ENCODE measurements at regions not wholly inside any gene's neighbourhood (a gene's known extent, or its start where the extent isn't known, plus 50 kb on each side); places are given as distances from the start of the nearest gene placed in this dataset.

DNA sequence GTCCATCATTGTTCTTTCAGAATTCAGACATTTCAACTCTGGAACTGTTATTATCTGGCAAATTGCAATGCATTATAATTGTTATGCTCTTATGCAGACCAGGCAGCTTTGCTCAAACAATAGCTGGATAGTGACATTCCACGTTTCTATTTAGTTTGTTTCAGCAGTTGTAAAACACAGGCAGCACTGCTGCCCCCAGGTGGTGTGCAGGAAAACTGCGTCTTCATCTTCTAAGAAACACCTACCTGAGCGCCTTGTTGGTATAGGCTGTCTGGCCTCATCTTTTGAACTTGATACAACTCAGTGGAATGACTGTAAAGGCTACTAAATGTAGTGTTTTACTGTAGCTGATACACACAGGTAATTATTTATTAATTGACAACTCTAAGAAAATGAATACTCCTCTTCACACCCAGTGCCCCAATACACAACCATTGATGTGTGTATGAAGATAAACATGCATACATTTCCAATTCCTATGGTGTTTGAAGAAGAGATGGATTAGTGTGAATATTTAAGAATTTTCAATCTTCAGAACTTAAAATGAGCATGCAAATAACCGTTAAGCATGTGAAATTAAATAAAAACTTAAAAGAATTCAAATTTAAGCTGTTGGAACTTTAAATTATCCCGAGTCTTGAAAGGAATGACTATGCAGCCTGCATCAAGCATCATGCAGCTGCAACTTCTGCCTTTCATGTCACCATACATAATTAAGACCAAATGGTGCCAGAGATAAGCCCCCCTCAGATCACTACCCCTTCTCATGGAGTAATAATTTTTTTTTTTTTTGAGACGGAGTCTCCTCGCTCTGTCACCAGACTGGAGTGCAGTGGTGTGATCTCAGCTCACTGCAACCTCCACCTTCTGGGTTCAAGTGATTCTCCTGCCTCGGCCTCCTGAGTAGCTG lies 85.6 kb downstream of the CD8B2 start:
- DNase-seq (ENCODE audit: low read depth in 1 of 2, low spot score in 1 of 2) = no peak

DNA sequence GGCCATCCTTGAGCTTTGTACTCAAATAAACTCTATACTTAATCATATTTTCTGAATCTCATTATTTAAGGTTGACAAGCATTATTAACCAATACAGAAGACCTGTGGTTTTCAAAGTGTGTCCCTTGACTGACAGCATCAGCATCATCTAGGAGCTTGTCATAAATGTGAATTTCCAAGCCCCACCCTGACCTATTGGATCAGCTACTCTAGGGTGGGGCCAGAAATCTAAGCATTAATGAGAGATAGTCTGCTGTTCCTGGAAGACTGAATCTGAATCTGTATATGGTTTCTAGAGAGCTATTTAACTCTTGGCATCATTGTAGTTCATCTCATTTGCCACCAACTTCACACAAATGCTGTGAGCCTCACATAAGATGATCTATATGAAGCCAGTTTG lies 86.6 kb downstream of the CD8B2 start:
- DNase-seq (ENCODE audit: low read depth in 1 of 2, low spot score in 1 of 2) = no peak

DNA sequence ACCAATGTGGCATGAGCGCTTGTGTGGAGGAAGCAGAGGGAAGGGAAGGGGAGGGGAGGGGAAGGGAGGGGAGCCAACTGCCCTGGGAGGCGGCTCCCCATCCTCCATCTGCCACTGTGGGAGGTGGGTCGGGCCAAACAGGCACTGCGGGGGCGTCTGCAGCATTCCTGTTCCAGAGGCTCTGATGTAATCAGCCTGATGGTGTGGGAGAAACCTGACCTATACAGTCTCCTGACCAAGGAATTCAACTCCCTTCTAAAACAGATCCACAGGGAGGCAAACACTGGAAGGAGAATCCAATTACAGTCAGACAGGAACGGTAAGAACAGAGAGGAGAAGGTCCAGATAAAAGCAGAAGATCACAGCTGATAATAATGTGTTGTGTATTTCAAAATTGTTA lies 88.8 kb downstream of the CD8B2 start:
- DNase-seq (ENCODE audit: low read depth in 1 of 2, low spot score in 1 of 2) = no peak

DNA sequence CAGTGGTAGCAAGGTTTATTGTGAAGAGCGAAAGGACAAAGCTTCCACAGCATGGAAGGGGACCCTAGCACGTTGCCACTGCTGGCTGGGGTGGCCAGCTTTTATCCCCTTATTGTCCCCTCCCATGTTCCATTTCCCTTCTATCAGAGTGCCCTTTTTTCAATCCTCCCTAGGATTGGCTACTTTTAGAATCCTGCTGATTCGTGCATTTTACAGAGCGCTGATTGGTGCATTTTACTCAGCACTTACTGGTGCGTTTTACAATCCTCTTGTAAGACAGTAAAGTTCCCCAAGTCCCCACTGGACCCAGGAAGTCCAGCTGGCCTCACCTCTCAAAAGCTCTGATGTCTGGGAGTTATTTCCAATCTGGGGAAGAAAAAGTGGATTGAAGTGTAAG lies 90.1 kb downstream of the CD8B2 start:
- no peak for DNase-seq (ENCODE audit: low read depth in 1 of 2, low spot score in 1 of 2)

DNA sequence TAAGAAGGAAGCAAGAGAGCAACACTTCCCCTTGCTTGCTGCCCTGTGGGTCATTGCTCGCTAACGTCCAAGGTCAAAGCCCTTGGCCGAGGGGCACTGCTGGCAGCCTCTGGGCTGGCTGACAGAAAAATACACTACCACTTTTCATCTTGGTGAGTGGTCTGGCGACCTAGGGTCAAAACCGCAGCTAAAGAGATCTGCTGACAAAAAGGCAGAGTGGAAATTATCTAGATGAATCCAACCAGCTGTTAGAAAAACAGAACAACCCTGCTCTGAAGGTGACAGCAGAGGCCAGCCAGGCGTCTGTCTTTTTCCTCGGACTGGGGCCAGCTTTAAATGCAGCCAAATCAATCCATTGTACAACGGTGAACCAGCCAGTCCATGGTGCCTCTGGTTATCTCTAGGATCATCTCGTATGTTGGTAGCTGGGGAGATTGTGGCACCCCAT lies 92.6 kb downstream of the CD8B2 start:
- no peak for DNase-seq (ENCODE audit: low read depth in 1 of 2, low spot score in 1 of 2)

DNA sequence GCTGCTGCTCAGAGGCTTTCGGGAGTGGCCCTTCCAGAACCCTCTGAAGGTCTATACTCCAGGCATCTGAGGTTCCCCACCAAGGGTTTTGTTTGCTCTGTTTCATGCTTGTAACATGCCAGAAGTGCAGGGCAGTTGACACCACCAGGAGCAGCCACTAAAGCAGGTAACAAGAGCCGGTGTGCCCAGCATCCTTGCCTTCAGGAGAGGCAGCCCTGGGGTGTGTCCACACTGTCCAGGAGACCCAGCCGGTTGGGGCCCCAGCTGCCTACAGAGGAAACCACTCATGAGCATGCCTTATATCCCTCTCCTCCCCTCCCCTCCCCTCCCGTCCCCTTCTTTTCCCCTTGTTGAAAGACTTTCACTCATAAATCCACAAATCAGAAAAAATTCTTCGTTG lies 93.1 kb downstream of the CD8B2 start:
- DNase-seq (ENCODE audit: low read depth in 1 of 2, low spot score in 1 of 2) = no peak

DNA sequence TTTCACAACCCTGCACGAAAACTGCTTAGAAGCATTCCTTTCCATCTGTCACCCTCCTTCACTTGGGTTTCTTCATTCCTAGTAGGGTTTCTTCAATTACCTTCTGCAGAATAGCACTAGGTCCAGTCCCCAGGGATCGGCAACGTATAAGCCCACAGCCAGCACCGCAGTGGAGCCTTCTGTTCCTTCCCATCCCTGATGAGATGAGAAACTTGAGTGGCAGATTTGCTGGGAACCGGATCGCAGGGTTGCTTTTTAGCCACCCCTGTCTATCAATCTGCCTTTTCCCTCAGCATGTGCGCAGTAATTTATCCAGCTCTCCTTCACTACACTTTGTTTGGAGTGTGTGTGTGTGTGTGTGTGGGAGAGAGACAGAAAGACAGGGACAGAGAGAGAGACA lies 94.2 kb downstream of the CD8B2 start:
- no peak for DNase-seq (ENCODE audit: low read depth in 1 of 2, low spot score in 1 of 2)

DNA sequence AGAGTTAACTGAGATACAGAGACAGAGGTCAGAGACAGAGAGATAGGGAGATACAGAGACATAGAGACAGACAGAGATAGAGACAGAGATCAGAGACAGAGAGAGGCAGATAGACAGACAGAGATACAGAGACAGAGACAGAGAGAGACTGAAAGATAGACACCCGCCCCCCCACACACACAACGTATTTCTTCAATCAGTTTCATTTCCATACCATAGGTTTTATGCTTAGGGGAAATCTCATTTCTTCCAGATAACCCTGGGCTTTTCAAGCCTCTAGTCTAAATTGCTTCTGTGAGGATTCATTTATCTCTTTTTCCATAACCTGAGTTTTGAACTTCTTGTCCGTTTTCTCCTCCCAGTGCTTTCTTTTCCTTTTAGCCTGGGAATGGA lies 94.6 kb downstream of the CD8B2 start:
- DNase-seq (ENCODE audit: low read depth in 1 of 2, low spot score in 1 of 2) = no peak

DNA sequence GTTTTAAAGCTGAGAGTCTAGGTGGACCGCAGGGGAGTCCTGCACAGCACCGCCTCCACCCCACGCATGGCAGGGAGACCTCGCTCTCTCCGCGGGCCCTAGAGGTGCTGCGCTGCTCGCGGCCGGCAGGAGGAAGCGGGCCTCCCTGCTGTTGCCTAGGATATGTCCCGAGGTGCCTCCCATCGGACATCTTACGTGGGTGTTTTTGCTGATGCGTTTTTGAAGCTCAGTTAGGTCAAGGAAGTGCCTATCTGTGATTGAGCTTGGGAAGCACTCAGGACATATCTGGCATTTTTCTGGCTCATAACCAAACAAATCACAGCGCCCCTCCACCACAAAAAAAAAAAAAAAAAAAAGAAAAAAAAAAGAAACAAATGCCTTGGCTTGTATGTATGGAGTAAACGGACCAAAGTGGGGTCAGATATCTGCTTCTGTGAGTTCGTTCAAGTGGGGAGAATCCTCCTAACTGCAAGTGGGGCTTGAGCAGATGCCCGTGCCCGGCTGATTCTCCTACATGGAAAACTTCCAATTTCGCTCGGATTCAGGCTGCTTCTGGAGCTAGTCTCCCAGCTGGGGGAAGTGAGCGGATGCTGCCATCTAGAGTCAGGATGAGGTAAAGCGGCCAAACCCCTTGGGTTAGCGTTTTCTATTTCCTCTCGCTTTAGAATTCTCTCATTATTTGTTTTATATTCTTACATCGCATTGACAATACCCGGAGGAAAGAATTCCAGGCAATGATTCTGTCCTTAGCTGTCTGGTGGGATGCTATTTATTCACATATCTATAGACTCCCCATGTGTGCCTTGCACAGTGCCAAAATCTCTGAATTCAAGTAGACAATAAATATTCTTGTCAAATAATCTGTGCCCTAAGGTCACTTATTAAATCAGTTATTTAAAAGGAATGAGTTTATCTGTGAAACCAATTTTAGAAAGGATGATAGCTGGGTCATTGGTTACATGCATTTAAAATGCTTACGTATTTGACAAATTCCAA lies 95.3 kb downstream of the CD8B2 start:
- DNase-seq (ENCODE audit: low read depth in 1 of 2, low spot score in 1 of 2) = peak; percentile 45 to 46

DNA sequence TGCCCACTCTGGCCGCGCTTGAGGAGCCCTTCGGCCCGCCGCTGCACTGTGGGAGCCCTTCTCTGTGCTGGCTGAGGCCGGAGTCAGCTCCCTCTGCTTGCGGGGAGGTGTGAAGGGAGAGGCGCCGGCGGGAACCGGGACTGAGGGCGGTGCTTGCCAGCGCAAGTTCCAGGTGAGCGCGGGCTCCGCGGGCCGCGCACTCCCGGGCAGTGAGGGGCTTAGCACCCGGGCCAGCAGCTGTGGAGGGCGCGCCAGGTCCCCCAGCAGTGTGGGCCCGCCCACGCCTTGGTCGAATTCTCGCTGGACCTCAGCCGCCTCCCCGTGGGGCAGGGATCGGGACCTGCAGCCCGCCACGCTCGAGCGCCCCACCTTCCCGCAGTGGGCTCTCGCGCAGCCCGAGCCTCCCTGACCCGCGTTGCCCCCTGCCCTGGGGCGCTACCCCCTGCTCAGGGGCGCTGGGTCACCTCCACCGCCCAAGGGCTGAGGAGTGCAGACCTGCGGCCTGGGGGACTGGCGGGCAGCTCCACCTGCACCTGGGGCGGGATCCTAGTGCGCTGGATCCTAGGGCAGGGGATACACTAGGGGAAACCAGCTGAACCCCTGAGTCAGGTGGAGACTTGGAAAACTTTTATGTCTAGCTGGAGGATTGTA lies 97.3 kb downstream of the CD8B2 start:
- no peak for DNase-seq (ENCODE audit: low read depth in 1 of 2, low spot score in 1 of 2)

DNA sequence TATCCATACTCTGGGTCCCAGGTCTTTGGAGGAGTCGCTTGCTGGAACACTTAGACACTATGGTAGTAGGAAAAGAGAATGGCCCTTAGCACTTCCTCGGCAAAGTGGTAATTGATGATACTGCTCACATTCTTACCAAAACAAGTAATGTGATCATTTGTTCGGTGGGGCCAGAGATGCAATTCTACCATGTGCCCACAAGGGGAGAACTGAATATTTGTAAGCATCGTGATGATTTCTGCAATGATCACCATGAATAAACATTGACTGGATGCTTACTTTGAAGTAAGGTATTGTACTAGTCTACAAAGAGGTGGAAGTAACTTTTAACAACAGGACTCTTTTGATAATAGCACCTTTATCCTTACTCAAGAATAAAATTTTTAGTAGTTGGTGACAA lies 109.7 kb downstream of the CD8B2 start:
- DNase-seq (ENCODE audit: low read depth in 1 of 2, low spot score in 1 of 2) = no peak

DNA sequence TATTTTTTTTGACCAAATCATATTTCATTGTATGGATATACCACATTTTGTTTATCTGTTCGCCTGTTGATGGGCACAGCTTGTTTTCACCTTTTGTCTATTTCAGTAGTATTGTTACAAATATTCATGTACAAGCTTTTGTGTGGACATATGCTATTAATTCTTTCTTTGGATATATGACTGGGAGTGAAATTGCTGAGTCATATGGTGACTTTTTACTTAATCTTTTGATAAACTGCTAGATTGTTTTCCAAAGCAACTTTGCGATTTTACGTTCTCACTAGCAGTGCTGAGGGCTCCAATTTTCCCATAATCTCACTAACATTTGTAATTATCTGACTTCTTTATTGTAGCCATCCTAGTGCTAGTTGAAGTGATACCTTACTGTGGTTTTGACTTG lies 112.4 kb downstream of the CD8B2 start:
- no peak for DNase-seq (ENCODE audit: low read depth in 1 of 2, low spot score in 1 of 2)

DNA sequence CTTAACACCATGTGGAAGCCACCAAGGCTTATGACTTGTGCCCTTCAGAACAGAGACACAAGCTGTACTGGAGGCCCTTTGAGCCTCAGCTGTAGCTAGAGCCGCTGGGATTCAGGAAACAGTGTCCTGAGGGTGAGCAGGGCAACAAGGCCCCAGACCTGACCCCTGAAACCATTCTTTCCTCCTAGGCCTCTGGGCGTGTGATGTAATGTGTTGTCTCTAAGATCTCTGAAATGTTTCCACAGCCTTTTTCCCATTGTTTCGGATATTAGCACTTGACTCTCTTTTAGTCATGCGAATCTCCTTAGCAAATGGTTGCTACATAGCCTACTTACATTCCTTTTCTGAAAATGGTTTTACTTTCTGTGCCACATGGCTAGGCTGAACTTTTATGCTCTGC lies 114.9 kb downstream of the CD8B2 start:
- no peak for DNase-seq (ENCODE audit: low read depth in 1 of 2, low spot score in 1 of 2)

DNA sequence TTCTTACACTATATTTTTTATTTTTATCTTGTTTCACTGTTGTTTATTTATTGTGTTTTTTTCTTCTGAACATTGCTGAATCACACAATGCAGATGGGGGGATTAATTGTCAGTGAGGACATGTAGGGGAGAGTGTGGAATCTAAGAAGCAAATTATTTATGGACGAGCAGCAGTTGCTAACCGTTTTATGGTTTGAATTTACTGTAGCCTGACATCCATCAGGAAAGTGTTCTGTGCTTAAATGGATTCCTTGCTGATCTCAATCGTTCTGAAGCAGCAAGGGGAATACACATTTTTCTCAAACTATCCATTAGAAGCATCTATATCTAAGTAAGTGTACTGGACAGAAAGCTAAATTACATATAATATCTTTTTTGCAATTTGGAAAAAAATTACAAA lies 119.5 kb downstream of the CD8B2 start:
- no peak for DNase-seq (ENCODE audit: low read depth in 1 of 2, low spot score in 1 of 2)

DNA sequence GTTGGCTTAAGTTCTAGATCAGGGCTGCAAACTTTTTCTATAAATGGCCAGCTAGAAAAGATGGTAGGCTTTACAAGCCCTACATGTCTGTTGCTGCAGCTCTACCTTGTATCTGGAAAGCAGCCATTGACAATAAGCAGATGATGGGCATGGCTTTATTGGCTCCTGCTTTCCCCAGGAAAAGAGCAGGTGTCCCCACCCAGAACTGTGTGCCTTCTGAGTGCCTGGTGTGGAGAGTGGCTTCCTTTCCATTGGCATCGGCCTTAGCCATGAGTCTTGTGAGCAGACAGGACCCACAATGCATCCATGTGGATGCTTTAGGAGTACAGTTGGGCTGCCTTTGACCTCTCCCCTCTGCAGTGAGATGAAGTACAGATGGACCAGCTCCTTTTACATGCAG lies 120.2 kb downstream of the CD8B2 start:
- DNase-seq (ENCODE audit: low read depth in 1 of 2, low spot score in 1 of 2) = no peak

DNA sequence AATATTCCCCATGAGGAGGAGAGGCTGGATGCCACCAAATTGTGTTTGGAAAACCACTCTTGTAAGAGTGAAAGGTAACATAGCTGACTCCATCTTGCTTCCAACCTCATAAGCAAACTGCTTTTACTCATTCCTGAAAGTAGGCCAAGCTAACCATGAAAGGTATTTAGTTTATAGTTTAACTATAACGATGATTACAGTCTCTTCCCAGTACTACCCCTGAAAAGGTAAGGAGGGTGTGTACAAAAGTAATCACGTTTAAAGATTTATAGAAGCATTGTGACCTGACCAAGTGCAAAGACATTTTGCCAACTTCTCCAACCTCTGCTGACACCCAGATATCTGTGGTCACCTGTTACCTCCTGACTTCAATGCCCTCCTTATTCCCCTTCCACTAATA lies 122.6 kb downstream of the CD8B2 start:
- DNase-seq (ENCODE audit: low read depth in 1 of 2, low spot score in 1 of 2) = no peak

DNA sequence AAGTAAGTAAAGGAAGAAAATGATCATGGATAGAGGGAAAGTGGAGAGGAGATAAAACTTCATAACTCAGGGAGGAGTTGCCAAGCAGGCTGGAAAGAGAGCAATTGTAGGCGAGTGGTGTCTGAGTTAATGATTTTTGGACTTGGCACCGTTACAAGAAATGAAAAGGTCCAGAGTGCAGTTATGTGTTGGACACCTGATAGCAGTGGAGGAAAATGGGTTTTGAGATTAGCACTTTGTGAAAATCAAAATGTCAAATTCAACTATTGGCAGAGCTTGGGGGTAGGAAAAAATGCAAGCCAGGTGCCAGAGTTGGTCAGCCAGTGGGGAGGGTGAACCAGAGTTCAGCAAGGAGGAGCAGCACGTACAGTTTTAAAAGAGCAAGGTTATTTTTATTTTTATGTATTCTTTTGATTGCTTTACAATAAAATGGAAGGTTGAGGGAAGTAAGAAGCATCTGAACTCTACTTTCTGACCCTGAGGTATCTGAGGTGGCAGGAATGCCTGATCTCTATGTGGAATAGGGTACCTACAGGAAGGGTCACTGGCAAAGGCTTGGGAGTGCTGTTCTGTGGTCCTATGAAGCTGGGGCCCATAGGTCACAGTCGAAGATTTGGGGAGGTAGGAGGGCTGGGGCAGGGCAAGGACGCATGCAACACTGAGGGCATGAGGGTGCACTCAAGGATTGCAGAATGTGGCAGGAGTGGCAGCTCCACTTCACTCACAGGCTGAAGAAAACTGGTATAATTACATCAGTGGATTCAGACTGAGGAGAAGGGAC lies 127.5 kb downstream of the CD8B2 start:
- DNase-seq (ENCODE audit: low read depth in 1 of 2, low spot score in 1 of 2) = no peak

DNA sequence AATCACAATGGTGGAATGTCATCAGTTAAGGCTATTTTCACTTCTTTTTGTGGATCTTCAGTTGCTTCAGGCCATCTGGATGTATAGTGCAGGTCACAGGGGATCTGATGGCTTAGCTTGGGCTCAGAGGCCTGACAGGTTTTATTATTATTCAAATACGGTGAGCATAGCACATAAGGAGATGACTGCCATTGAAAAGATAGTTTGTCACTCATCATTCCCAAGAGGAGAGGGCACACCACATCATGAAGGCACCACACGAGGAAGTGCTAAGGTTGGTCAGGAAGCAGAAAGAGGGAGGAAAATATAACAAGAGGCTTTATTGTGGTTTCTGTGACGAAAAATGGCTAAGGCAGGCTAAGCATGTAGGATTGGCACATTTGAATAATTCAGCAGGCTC lies 131.4 kb downstream of the CD8B2 start:
- no peak for DNase-seq (ENCODE audit: low read depth in 1 of 2, low spot score in 1 of 2)

DNA sequence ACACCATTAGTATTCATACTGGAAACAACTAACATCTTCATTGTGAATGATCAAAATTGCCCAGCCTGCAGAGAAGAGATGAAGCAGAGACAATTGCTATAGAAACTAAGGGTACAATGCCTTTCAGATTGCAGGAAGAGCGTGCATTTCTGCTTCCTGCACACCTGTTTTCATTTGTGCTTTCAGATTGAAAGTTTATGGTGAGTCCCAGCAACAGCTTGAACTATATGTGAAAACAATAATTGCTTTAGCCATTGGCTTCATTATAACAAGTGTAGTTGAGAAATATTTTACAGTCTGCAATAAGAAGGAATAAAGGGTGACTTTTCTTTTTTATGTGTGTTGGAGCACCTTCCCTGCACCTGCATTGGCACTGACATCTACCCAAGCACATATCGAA lies 136.3 kb downstream of the CD8B2 start:
- no peak for DNase-seq (ENCODE audit: low read depth in 1 of 2, low spot score in 1 of 2)

DNA sequence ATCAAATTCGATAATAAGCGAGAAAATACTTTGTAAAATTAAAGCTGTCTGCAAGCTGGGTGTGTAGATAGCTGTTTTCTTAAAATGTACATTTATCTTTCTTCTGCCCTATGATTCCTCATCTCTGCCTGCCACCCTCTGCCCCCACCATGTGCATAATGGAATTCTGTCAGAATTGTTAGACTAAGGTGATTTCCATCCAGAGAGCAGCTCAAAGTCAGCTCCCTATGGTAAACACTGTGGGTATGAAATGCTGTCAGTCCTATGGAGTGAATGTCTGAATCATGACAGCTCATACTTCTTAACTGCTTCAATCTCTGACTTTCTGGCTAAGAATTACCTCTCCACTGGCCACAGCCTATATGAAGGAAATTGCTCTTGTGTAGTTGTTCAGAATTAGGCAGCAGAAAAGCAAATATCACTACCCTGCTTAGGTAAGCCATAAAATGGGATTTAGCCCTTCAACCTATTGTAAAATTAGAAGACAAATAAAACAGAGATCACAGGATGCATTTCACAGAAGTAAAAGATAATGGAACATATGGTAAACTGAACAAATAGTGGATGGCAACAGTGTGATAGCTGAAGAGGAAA lies 137.7 kb downstream of the CD8B2 start:
- no peak for DNase-seq (ENCODE audit: low read depth in 1 of 2, low spot score in 1 of 2)

Measured in activated CD4-positive, alpha-beta T cell treated with anti-CD3 and anti-CD28 coated beads, Interleukin-2, amount 50 U/mL, for 24 hours (primary cell).